Amniotic stem cell (primary cell): ENCODE measurements at regions not wholly inside any gene's neighbourhood (a gene's known extent, or its start where the extent isn't known, plus 50 kb on each side); places are given as distances from the start of the nearest gene placed in this dataset.
"Not testable (repeated sequence)": the region's sequence is repeated elsewhere in the genome, so short reads cannot be mapped to it uniquely, and the experiment has no call there.

Experiments
- DNase-seq: peaks from one replicate; lab custom pipeline; 2025; lab: John Stamatoyannopoulos, UW

DNA sequence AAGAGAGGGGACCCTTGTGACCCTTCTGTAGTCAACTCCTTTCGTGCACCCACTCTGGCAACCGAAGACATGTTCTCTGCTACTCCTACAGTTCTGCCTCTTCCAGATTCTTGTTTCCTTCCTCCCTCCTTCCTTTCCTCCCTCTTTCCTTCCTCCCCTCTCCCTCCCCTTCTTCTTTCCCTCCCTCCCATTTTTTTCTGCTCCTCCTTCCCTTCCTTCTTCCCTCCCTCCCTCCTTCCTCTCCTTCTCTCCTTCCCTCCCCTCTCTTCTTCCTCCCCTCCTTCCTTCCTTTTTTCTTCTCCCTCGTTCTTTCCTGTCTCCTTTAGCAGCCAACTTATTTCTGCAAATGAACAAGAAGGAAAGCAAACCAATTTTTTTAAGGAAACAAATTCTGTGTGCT is 111.5 kb downstream of the NPTX2 start:
- DNase-seq, result no peak

DNA sequence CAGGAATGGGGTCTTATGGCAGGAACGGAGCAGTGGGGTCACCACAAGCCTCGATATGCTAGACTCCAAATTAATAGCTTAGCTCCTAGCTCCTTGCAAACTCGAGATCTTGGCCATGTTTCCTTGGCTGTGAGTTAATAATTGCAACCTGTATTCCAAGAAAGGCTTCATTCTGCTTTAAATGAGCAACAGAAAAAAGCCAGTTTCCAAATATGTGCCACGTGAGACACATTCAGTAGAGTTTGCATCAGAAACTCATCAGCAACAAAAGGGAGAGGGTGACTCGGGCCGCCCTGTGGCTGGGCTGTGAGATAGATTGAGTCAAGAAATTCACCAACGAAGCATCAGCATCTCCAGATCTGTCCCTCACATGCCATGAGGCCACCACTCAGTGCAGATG is 112.0 kb downstream of the NPTX2 start:
- no peak for DNase-seq

DNA sequence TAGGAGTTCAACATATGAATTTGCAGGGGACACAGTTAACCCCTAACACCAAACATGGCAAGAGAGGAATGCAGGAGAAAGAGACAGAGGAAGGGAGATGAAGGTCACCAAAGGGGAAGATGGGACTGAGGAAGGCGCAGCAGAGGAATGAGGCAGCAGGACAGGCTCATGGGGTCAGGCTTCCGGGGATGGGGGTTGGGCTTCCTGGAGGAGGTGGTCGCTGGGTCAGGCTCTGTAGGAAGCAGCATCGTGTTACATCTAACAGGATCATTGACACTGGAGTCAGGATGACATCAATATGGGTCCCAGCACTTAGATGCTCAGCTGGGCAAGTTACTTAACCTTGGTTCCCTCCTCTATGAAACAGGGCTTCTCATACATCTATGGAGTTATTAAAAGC is 113.2 kb downstream of the NPTX2 start:
- no peak for DNase-seq

DNA sequence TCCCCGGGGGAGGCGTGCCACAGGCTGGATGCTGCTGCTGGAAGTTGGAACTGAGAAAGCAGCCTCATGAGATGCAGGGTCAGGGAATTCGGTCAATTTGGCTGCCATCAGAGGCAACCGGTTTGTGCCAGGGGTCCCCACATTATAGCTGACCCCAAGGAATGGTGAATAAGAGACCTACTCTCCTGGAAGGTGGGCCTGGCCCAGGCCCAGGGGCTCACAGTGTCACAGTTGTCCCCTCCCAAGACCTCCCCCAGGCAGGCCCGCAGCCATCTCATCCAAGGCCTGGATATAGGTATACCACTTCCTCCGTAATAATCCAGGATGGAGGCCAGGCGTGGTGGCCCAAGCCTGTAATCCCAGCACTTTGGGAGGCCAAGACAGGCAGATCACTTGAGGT is 114.6 kb downstream of the NPTX2 start:
- no peak for DNase-seq

DNA sequence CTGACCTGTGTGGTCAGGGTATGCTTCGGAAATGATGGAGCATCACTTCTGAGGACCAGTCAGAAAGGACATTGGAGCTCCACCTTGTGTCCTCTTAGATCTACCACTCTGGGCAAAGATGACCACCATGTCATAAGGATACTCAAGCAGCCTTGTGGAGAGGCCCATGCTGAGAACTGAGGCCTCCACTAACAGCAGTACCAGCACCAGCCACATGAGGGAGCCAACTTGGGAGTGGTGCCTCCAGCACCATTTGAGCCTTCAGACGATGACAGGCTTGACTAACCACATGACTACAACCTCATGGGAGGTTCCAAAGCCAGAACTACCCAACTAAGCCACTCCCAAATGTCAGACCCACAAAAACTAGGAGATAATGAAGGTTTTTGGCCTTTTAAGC is 116.0 kb downstream of the NPTX2 start:
- DNase-seq, result no peak

DNA sequence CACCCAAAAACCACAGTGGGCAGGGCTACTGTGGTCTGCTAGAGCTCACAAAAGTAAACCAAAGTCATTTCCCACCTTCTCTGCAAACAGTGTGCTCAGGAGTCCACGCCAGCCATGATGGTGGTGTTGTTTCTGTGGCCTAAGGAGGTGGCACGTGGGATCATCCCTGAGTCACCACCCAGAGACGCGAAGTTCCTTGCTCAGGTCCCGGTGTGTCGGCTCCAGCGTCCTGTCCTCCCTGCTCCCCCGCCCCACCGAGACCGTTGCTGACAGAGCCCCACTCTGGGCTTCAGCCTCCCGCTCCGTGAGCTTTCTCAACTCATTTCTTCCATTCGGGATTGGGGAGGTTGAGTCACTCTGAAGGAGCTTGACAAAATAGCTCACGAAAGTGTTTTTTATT is 118.7 kb downstream of the NPTX2 start:
- DNase-seq, result no peak

DNA sequence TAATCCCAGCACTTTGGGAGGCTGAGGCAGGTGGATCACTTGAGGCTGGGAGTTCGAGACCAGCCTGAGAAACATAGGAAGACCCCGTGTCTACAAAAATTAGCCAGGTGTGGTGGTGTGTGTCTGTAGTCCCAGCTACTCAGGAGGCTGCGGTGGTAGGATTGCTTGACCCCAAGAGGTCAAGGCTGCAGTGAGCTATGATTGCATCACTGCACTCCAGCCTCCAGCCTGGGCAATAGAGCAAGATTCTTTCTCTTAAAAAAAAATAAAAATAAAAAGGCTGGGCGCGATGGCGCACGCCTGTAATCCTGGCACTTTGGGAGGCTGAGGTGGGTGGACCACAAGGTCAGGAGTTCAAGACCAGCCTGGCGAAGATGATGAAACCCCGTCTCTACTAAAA is 119.4 kb downstream of the NPTX2 start:
- not testable (repeated sequence) for DNase-seq

DNA sequence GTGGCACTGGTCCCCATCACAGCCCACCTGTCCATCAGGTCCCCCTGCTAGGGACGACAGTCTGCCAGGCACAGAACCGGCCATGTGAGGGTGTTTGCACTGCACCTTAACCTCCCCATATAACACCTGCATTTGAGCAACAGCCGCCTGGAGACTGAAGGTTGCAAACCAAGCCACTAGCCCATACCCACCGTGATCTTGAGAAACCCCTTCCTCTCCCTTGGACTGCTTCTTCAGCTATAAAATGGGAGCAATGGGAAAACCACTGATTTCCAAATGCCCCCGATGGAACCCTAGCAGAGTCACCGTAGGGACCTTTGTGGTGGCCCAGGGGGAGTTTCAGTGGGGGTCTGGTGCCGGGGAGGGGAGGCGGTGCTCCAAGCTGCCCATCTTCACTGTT is 120.1 kb downstream of the NPTX2 start:
- no peak for DNase-seq

DNA sequence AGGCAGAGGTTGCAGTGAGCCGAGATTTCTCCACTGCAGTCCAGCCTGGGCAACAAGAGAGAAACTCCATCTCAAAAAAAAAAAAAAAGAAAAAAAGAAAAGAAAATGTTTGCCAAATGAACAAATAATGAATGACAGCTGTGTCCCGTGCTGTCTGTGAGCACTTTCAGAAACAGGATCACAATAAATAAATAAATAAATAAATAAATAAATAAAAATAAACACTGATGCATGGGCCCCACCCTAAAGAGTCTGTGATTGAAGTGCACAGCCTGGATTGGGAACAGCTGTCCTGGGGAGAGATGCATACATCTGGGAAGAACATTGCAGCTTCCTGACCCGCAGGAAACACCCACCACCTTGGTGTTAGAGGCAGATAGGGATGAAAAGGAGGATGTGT is 123.6 kb downstream of the NPTX2 start:
- no peak for DNase-seq

DNA sequence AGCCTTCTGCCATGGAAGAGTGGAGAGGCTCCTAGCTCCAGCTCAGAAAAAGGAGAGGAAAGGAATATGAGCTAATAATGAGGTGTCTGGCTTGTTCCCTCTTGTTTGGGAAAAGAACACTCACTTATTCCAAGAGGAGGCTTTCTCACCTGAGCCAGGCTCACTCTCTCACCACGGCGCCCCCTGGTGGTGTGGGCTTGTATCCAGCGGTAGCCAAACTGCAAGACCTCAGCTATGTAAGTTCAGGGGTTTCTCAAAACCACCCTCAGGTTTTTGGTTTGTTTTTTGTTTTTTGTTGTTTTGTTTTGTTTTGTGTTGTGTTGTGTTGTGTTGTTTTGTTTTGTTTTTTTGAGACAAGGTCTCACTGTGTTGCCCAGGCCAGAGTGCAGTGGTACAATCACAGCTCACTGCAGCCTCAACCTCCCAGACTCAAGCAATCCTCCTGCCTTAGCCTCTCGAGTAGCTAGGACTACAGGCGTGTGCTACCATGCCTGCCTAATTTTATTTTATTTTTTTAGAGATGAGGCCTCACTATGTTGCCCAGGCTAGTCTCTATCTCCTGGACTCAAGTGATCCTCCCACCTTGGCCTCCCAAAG is 124.0 kb downstream of the TMEM130 start:
- DNase-seq, result peak; percentile 37

DNA sequence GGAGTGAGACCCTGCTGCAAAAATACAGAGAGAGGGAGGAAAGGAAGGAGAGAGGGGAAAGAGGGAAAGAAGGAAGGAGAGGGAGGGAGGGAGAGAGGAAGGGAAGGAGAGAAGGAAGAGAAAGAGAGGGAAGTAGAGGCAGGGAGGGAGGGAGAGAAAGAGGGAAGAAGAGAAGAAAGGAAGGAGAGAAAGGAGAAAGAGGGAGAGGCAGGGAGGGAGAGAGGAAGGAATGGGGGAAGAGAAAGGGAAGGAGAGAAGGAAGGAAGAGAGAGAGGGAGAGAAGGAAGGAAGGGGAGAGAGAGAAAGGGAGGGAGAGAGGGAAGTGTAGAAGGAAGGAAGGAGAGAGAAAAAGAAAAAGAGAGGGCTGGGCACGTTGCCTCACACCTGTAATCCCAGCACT is 121.7 kb downstream of the TMEM130 start:
- no peak for DNase-seq

DNA sequence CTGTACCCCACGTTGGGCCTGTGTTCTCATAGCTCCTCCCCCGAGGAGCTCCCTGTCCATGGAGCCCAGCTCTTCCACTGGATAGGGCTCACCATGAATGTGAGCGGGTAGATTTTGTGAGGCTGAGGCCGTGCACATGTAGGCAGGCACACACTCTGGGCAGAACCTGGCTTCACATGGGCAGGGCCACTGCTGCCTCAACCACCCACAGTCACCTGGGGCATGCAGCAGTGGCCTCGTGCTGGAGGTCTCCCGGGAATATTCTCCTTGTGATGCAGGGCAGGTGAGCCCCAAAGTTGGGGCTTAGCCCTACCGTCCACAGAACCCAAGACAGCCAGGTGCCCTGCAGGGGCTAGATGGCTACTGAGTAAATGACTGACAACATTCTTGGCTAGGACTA is 116.6 kb downstream of the TMEM130 start:
- DNase-seq, result no peak

DNA sequence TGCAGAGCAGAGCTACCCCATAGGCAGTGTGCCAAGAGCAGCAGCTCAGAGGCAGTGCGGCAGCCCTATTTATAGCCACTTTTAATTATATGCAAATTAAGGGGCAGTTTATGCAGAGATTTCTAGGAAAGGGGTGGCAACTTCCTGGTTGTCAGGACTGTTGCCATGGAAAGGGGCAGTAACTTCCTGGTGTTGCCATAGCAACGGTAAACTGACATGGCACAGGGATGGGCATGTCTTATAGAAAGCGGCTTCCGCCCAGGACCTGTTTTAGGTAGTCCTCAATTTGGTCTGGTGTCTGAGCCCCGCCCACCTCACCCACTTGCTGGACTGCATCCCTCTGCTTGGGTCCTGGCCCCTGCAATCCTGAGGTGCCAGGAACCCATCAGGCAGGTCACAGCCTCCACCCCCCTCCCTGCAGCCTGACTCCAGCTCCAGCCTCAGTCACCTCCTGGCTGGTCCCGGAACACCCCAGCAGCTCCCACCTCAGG is 115.8 kb downstream of the TMEM130 start:
- no peak for DNase-seq

DNA sequence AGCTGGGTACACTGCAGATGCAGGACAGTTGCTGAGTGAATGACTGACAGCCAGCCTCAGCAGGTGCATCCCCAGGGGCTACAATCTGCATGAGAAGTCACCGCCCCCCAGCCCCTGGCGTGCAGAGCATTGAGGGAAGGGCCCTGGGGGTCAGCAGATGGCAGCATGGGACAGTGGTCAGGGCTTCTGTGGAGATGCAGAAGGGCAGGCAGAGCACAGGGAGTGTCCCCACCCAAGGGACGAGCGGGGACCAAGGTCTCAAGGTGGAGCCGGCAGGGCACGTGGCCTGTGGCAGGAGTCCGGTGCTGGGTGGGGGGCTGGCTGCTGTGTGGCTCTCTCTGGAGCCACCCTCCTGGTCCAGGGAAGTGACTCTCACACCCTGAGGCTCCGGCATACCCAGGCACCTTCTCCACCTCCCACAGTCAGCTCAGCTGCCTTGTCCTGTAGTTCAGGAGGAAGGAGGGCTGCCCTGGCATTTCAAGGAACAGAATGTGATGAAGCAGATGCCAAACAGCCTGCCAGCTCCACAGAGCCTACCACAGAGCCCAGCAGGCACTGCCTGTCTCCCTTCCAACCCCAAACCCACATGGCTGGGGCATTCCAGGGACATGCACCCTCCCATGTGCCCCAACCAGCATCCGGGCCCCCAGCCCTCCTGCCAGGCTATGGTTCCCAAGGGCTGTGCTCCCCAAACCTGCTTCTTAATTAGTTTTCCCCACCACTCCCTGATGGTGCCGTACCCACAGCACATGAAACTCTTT is 114.5 kb downstream of the TMEM130 start:
- DNase-seq, result no peak

DNA sequence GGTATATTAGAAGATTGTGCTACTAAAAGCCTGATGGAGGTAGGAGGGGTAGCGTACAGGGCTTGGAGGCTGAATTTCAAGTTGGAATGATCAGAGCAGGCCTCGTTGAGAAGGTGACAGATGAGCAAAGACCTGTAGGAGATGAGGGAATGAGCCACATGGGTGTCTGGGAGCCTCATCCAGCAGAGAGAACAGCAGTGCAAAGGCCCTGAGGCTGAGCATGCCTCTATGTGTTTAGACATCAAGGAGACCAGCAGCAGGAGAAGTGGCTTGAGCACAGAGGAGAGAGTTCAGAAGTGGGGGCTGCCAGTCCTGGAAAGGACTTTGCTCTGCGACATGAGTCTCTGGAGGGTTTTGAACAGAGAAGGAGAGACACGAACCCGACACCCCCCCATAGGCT is 111.7 kb downstream of the TMEM130 start:
- DNase-seq, result no peak

DNA sequence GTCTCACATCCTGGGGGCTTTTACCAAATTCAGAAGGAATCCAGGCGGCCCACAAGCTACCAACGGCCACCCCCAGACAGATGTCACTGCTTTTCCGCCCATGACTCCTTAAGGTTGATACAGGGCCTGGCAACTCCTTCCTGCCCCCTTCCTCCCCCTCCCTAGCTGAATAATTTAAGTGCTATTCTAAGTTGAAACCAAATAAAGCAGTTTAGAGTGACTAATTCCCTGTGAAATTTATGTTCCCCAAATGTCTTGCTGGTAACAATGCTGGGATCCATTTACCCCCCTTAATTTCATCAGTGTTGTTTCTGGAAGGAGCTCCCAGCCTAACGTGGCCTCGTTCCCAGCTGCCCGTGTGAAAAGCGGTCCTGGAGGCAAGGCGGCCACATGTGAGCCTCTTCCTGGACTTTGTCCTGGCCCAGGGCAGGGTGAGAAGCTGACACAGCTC is 109.6 kb downstream of the TMEM130 start:
- DNase-seq, result no peak

DNA sequence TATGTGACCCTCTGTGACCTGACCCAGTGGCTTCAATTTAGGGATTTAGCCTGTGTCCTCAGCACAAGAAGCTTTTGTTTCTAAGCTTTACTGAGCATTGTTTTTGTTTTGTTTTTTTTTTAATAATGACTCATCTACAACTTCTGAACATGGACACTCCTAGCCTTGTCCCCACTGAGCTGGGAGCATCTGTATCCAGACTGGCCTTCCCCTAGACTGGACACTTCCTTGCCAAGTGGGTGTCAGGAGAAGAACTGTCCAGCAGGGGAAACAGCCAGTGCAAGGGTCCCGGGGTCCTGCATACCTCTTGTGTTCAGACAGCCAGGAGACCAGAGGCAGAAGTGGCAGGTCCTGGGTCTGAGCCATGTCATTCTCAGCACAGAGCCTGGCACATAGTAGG is 108.6 kb downstream of the TMEM130 start:
- no peak for DNase-seq

DNA sequence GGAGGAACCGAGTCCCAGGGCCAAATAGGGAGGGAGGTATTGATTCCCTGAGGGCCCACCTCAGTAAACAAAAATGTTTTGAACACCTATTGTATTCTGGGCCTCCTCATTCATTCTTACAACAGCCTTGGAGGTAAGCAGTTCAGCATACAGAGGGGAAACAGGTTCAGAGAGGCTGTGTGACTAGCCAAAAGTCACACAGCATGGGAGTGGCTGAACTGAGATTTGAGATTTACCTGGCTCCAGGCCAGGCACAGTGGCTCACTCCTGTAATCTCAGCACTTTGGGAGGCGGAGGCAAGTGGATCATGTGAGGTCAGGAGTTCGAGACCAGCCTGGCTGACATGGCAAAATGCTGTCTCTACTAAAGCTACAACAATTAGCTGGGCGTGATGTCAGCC is 107.2 kb downstream of the TMEM130 start:
- no peak for DNase-seq

DNA sequence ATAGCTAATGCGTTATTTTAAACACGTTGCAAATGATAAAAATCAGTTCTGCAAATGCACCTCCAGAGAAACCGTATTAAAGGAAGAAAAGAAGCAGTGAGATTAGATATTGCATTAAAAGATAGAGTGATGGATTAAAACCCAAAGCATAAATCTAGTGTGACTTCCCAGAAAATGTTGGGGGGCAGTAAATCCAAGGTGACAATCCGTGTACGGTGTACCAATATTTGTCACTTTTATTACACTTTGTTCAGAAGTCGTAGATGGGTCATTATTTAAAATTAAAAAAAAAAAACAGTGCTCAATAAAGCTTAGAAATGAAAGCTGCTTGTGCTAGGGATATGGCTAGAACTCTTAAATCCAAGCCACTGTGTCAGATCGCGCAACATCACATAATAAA is 106.4 kb downstream of the TMEM130 start:
- DNase-seq, result no peak

DNA sequence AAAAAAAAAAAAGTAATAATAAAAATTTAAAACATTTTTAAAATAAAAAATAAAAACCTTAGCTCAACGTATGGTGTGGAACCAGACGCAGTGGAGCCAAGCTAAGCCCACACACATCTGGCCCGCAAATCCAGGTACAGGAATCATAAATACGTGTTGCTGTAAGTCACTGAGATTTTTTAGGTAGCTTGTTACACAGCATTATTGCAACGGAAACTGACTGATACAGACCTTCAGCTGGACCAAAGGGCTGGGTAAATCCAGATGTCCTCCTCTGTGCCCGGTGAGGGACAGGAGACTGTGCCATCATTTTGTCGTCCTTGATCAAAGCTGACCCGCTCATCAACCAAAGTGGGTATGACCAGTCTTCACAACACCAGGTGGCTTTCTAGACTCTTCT is 104.9 kb downstream of the TMEM130 start:
- DNase-seq, result no peak

DNA sequence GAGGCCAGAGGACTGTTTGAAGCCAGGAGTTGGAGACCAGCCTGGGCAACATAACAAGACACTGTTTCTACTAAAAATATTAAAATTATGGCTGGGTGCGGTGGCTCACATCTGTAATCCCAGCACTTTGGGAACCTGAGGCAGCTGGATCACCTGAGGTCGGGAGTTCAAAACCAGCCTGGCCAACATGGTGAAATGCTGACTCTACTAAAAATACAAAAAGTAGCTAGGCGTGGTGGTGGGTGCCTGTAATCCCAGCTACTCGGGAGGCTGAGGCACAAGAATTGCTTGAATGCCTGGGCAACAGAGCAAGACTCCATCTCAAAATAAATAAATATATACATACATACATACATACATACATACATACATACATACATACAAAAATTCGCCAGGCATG is 99.7 kb downstream of the TMEM130 start:
- not testable (repeated sequence) for DNase-seq

DNA sequence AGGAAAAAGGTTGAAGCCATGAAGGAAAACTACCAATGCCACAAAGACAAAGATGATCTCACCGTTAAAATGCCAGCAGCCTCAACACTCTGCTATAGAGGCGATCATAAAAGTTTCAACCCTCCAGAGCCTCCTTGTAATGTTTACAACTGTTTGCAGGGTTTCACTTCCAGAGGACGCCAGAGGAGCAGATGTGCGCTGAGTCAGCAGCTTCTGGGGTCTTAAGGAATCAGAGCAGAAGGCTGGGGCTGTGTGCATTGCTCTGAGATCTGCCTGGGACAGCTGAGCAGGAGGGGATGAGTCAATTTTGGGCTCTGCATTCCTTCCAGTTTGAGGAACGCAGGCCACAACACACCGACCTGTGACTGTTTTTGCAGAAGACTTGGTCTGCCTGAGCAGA is 98.3 kb downstream of the TMEM130 start:
- no peak for DNase-seq

DNA sequence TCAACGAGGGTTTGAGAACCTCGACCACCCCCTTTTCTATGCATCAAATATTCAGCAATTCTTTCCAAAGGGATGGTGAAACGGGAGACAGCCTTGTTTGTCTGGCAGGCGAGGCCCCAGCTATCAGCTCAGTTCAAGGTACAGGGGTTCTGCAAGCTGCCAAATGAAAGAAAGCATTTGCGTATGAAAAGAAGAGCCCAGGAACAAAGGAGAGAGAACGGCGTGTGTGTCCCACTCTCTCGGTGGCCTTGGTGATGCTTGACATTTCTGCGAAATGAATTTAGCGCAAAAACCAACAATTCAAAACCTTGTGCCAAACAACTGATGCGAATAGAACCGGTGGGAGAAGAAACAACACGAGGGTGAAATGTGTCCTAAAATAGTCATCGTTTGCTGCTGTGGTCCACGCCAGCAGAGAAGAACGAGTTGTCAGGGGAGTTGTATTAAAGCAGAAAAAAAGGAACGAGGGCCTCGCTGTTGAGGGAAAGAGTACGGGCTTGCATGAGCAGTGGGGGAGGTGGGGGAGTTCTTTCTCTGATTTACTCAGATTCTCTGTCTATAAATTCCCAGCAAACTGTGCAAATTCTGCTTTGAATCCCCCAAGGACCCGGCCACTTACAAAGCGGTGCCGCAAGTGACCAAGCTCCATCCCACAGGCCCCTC is 97.7 kb downstream of the TMEM130 start:
- no peak for DNase-seq
